GM06990 (cell line): ENCODE measurements at regions not wholly inside any gene's neighbourhood (a gene's known extent, or its start where the extent isn't known, plus 50 kb on each side); places are given as distances from the start of the nearest gene placed in this dataset.

Experiments
- DNase-seq: peaks from one replicate; pipeline ENCODE4 v3.0.0-alpha.2; 2011; ENCODE audit not compliant: insufficient read length; ENCODE audit errors: extremely low read depth
- H3K27me3 ChIP-seq: replicated peaks from 2 replicates; pipeline ENCODE4 v1.6.0; 2011; ENCODE audit warnings: low read length; ENCODE audit not compliant: control insufficient read depth, insufficient read depth
- H3K36me3 ChIP-seq: 2 replicates; pipeline ENCODE4 v1.5.1; 2011; ENCODE audit warnings: low read length; ENCODE audit not compliant: control insufficient read depth, insufficient read depth
- H3K4me3 ChIP-seq: replicated peaks from 2 replicates; pipeline ENCODE4 v1.5.1; 2011; ENCODE audit warnings: low read depth, mild to moderate bottlenecking, control low read depth, low read length
- TF ChIP-seq, protein P1 (sequence below): IDR thresholded peaks from 2 replicates; pipeline ENCODE4 v1.5.1; 2011; ENCODE audit warnings: low read length, control low read depth, mild to moderate bottlenecking, inconsistent platforms; ENCODE audit not compliant: insufficient read depth, poor library complexity, severe bottlenecking

DNA sequence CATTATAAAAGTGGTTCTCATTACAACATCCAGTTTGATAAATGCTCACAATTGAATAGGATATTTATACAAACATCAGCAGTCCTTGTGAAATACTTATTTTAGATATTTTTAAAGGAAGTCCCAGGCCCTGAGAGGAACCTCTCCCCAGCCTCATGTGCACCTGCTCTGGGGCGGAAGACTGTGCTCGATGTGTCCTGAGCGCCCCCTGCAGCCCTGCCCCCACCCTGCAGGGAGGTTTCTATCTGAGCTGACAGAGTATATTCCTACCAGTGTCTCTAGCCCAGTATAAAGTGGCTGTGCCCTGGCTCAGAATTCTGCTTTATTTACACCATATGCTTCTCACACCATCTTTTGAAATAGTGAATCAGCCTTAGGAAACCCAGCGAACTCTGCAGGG, 1349.1 kb downstream of the TMEM121 start:
- peak; percentile 46 for DNase-seq
- no peaks in the 10 kb centered on the region for H3K36me3 ChIP-seq
- H3K4me3 ChIP-seq: no peak overlapping the region
- no peaks in the 10 kb centered on the region for H3K27me3 ChIP-seq
- TF ChIP-seq, protein P1, sequence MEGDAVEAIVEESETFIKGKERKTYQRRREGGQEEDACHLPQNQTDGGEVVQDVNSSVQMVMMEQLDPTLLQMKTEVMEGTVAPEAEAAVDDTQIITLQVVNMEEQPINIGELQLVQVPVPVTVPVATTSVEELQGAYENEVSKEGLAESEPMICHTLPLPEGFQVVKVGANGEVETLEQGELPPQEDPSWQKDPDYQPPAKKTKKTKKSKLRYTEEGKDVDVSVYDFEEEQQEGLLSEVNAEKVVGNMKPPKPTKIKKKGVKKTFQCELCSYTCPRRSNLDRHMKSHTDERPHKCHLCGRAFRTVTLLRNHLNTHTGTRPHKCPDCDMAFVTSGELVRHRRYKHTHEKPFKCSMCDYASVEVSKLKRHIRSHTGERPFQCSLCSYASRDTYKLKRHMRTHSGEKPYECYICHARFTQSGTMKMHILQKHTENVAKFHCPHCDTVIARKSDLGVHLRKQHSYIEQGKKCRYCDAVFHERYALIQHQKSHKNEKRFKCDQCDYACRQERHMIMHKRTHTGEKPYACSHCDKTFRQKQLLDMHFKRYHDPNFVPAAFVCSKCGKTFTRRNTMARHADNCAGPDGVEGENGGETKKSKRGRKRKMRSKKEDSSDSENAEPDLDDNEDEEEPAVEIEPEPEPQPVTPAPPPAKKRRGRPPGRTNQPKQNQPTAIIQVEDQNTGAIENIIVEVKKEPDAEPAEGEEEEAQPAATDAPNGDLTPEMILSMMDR: peak; percentile 77

DNA sequence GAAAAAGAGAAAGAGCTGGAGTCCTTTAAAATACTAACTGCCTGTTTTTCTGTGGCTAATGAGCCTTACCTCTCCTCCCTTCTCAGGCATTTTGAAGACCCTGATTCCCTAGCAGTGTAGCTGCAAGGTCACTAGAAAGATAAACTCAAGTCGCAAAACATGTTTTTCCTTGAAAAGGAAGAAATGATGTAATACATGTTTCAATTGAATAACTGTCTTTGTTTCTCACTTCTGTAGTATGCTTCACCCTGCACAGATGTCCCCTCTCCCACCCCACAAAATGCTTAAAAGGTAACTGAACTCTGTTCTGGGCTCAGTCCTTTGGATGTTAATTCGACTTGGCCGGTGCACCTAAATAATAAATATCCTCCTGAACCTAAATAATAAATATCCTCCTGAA, 1350.3 kb downstream of the TMEM121 start:
- Histone ChIP-seq H3K36me3 (no peaks in the 10 kb centered on the region), H3K4me3 (no peak overlapping the region), H3K27me3 (no peaks in the 10 kb centered on the region)
- DNase-seq: no peak
- TF ChIP-seq, protein P1: no peak

DNA sequence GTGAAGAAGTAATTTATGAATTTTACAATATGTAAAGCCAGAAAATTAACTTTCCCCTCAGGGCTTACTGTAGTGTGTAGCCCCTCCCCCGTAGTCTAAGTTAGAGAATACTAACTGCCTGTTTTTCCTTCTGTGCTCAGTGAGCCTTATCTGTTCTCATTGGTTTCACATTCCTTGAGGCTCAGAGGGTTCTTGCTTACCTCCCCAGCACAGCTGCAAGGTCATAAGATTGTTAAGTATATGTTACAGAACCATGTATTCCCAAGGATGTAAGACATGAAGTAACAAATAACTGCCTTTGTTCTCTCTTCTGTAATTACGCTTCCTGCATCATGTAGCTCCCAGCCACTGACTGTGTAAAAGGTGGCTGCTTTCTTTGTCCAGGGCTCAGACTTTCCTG, 1351.1 kb downstream of the TMEM121 start:
- TF ChIP-seq, protein P1: no peak
- Histone ChIP-seq H3K27me3 (no peaks in the 10 kb centered on the region), H3K36me3 (no peaks in the 10 kb centered on the region), H3K4me3 (no peak overlapping the region)
- no peak for DNase-seq

DNA sequence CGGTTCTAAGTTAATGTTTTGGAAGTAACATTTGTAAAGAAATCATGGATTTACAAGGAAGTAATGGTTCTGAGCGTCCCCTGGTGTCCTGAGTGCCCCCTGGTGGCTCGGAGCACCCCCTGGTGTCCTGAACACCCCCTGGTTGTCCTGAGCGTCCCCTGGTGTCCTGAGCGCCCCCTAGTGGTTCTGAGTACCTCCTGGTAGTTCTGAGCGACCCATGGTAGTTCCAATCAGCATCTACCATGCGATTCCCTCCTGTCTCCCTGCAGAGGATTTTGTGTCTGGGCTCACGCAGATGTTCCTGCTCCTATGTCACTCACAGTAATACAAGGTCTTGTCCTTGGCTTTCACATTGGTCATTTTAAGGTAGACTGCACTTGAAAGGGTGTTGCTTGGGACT, 1352.9 kb downstream of the TMEM121 start:
- H3K36me3 ChIP-seq: no peaks in the 10 kb centered on the region
- no peaks in the 10 kb centered on the region for H3K27me3 ChIP-seq
- DNase-seq: peak; percentile 76
- TF ChIP-seq, protein P1: peak; percentile 99
- no peak overlapping the region for H3K4me3 ChIP-seq

DNA sequence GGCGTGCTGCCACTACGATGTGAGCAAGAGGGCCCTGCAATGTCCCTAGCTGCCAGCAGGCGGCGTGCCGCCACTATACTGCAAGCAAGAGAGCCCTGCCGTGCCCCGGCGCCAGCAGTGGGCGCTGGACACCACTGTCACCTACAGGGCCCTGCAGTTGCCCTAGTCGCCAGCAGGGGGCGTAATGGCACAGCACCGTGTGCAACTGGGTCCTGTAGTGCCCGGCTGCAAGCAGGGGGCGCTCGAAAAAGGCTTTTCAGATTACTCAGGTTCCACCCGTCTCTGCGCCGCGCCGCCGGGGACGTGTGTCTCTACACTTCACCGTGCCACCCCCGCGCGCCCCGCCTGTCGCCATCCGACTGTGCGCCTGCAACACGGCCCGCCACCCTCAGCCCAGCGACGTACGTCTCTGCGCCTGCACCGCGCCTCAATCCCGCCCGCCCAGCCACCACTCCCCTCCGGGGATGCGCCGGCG, 1356.9 kb downstream of the TMEM121 start:
- TF ChIP-seq, protein P1: peak; percentile 54
- H3K27me3 ChIP-seq: no peaks in the 10 kb centered on the region

More for the DNA sequence above, 1356.9 kb downstream of the TMEM121 start:
- Histone ChIP-seq H3K36me3 (no peaks in the 10 kb centered on the region), H3K4me3 (no peak overlapping the region)
- peak; percentile 58 for DNase-seq
